ENCODE measurements at regions not wholly inside any gene's neighbourhood (a gene's known extent, or its start where the extent isn't known, plus 50 kb on each side); places are given as distances from the start of the nearest gene placed in this dataset.

DNA sequence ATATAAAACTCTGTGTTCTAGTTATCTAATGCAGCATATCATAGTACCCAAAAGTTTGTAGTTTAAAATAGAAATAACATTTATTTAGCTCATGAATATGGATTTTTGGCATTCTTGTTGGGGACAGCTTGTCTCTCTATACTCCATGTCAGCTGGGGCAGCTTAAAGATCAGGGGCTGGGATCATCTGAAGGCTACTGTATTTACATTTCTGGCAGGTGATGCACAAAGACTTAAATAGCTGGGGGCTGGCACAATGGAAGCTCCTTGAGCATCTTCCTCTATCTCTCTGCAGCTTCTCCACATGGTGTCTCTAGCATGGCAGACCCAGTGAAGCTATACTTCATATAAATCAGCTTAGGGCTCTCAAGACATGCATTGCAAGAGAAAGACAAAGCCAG lies 55.6 kb upstream of the DAB1 start:
- TF ChIP-seq POLR2AphosphoS5 (IDR thresholded peaks at IDR 0.05; ENCODE audit: low read depth, low read length), result no peak
- no peak for TF ChIP-seq REST (IDR thresholded peaks at IDR 0.05; ENCODE audit: insufficient read depth in 1 of 2, low read depth in 2 of 2, low read length in 2 of 2)
- TF ChIP-seq TAF1 (IDR thresholded peaks at IDR 0.05; ENCODE audit: borderline replicate concordance, insufficient read depth, low read length), result no peak
- TF ChIP-seq SIN3A (IDR thresholded peaks at IDR 0.05; ENCODE audit: borderline replicate concordance, insufficient read depth, low read length), result no peak
